T-cell (primary cell): ENCODE measurements at regions not wholly inside any gene's neighbourhood (a gene's known extent, or its start where the extent isn't known, plus 50 kb on each side); places are given as distances from the start of the nearest gene placed in this dataset.

Source experiments
- ATAC-seq, 4 experiments: fragments of 200-7000 bp in 3 of 4; fragments of 150-1000 bp in 1 of 4; cut with Tn5 transposase; replicated peaks in 1 of 4; 1 replicate in 3 of 4; 2 replicates in 1 of 4; pipeline ENCODE4 v1.10.0; 2021; ENCODE audit warnings: moderate library complexity in 3 of 4, mild to moderate bottlenecking in 2 of 4, moderate number of reproducible peaks in 1 of 4
- CTCF ChIA-PET, 2 donors: fragments of 300-600 bp; sonication (Branson Sonifier 250); formaldehyde crosslinking; loops; one replicate each; lab custom pipeline; 2022; ENCODE audit warnings: antibody characterized with exemption in 2 of 2; lab: Charles Lee
- POLR2A ChIA-PET, 2 donors: fragments of 300-600 bp; sonication (Branson Sonifier 250); formaldehyde crosslinking; loops; one replicate each; lab custom pipeline; 2022; ENCODE audit warnings: antibody characterized with exemption in 2 of 2; lab: Charles Lee
- DNase-seq, 35 experiments: peaks; one replicate each; pipeline versions ENCODE4 v3.0.0 to v3.0.0-alpha.2; 2013 to 2023
- H3K27ac ChIP-seq: one replicate; pipeline ENCODE4 v1.5.1; 2013; ENCODE audit warnings: low read length
- H3K27me3 ChIP-seq, 2 experiments: replicated peaks in 1 of 2; 1 replicate in 1 of 2; 2 replicates in 1 of 2; pipeline versions ENCODE4 v1.6.1 to v1.7.0; 2013; ENCODE audit warnings: low read length in 1 of 2, mixed read lengths in 1 of 2; ENCODE audit not compliant: control insufficient read depth in 2 of 2, insufficient read depth in 2 of 2; ENCODE audit errors: extremely low read depth in 1 of 2
- H3K36me3 ChIP-seq, 2 donors: 1 replicate in 1 of 2; 2 replicates in 1 of 2; pipeline versions ENCODE4 v1.6.1 to v1.7.0; 2013; ENCODE audit warnings: low read length in 1 of 2; ENCODE audit not compliant: control insufficient read depth in 2 of 2, insufficient read depth in 1 of 2; ENCODE audit errors: extremely low read depth in 1 of 2
- H3K4me1 ChIP-seq, 2 experiments: 1 replicate in 1 of 2; 2 replicates in 1 of 2; pipeline versions ENCODE4 v1.6.1 to v1.7.0; 2013; ENCODE audit warnings: low read length in 2 of 2, mixed read lengths in 1 of 2; ENCODE audit not compliant: insufficient read depth in 2 of 2, control insufficient read depth in 1 of 2; ENCODE audit errors: extremely low read depth in 1 of 2
- H3K4me3 ChIP-seq, 2 donors: 1 replicate in 1 of 2; 2 replicates in 1 of 2; pipeline versions ENCODE4 v1.5.1 to v1.7.0; 2013; ENCODE audit warnings: mild to moderate bottlenecking in 2 of 2, low read length in 1 of 2, moderate library complexity in 1 of 2; ENCODE audit not compliant: control insufficient read depth in 1 of 2; ENCODE audit errors: extremely low read depth in 1 of 2
- H3K9me3 ChIP-seq: 2 replicates; pipeline ENCODE4 v1.7.0; 2013
- H3K27ac Mint-ChIP-seq, 2 donors: one replicate each; pipeline ENCODE4 v1.8.0; 2020 to 2021; ENCODE audit warnings: mild to moderate bottlenecking in 2 of 2, mixed read lengths in 2 of 2
- H3K27me3 Mint-ChIP-seq, 2 donors: one replicate each; pipeline ENCODE4 v1.8.0; 2021 to 2022; ENCODE audit warnings: mixed read lengths in 2 of 2
- H3K36me3 Mint-ChIP-seq: one replicate; pipeline ENCODE4 v1.8.0; 2021; ENCODE audit warnings: mixed read lengths
- H3K4me1 Mint-ChIP-seq, 3 donors: one replicate each; pipeline ENCODE4 v1.8.0; 2020 to 2022; ENCODE audit warnings: mixed read lengths in 3 of 3, mild to moderate bottlenecking in 1 of 3
- H3K4me3 Mint-ChIP-seq, 3 donors: one replicate each; pipeline ENCODE4 v1.8.0; 2020 to 2022; ENCODE audit warnings: mild to moderate bottlenecking in 3 of 3, mixed read lengths in 3 of 3, moderate library complexity in 3 of 3
- H3K9me3 Mint-ChIP-seq, 3 donors: one replicate each; pipeline ENCODE4 v1.8.0; 2020 to 2022; ENCODE audit warnings: mixed read lengths in 3 of 3
- WGBS: methylation state at CpG from one replicate; pipeline ENCODE4 v1.1.5; 2013; ENCODE audit warnings: missing lambda C conversion rate; ENCODE audit not compliant: insufficient coverage; 5-methylcytosine and 5-hydroxymethylcytosine counted together

- Mint-ChIP-seq H3K27me3 (peaks cover 0 to 4% of the 10 kb centered on the region in 2 donors), H3K4me1 (no peaks in the 10 kb centered on the region), H3K9me3 (no peaks in the 10 kb centered on the region), H3K4me3 (no peak overlapping the region), H3K27ac (no peak overlapping the region), H3K36me3 (no peaks in the 10 kb centered on the region)
- Histone ChIP-seq H3K4me3 (no peak overlapping the region), H3K9me3 (no peaks in the 10 kb centered on the region), H3K36me3 (no peaks in the 10 kb centered on the region), H3K27me3 (peaks cover 0 to 7% of the 10 kb centered on the region in 2 experiments), H3K27ac (no peak overlapping the region), H3K4me1 (no peaks in the 10 kb centered on the region)
- DNase-seq (no peak), ATAC-seq (no peak)
- WGBS, result 100% methylated on average over 2 of the region's 3 CpGs
- POLR2A ChIA-PET, result no interaction called here
- CTCF ChIA-PET, result no interaction called here
Measured at GRCh38 chr2:143885461-143885860, 634.5 kb downstream of the ZEB2 start.

GRCh38 chr2:143881246-143881645, 638.7 kb downstream of the ZEB2 start:
- Histone ChIP-seq H3K36me3 (no peaks in the 10 kb centered on the region), H3K9me3 (no peaks in the 10 kb centered on the region), H3K4me1 (no peaks in the 10 kb centered on the region), H3K4me3 (no peak overlapping the region), H3K27ac (no peak overlapping the region), H3K27me3 (peaks cover 0 to 4% of the 10 kb centered on the region in 2 experiments)
- no peaks in the 10 kb centered on the region for H3K9me3 Mint-ChIP-seq
- H3K36me3 Mint-ChIP-seq, result no peaks in the 10 kb centered on the region
- WGBS, result no CpG with 5 or more reads among the region's 2 CpGs
- H3K27ac Mint-ChIP-seq, result no peak overlapping the region
- no peaks in the 10 kb centered on the region for H3K4me1 Mint-ChIP-seq
- ChIA-PET POLR2A (no interaction called here), CTCF (no interaction called here)
- DNase-seq, result no peak
- no peak for ATAC-seq
- H3K27me3 Mint-ChIP-seq, result no peaks in the 10 kb centered on the region
- no peak overlapping the region for H3K4me3 Mint-ChIP-seq

- Histone ChIP-seq H3K4me3 (no peak overlapping the region), H3K36me3 (no peaks in the 10 kb centered on the region), H3K27me3 (peaks cover 0 to 1% of the 10 kb centered on the region in 2 experiments), H3K4me1 (no peaks in the 10 kb centered on the region), H3K27ac (no peak overlapping the region), H3K9me3 (no peaks in the 10 kb centered on the region)
- WGBS, result no CpG with 5 or more reads among the region's 1 CpG
- DNase-seq (no peak), ATAC-seq (no peak)
- POLR2A ChIA-PET, result no interaction called here
- no peaks in the 10 kb centered on the region for H3K4me1 Mint-ChIP-seq
- no peaks in the 10 kb centered on the region for H3K27me3 Mint-ChIP-seq
- no peak overlapping the region for H3K4me3 Mint-ChIP-seq
- CTCF ChIA-PET, result interaction anchor here in 1 of 2 donors (0.5 kb wide), 1 partner anchor 30 kb away, joined by 3 read pairs; no protein-coding TSS in a partner anchor
- H3K9me3 Mint-ChIP-seq, result peaks cover 0 to 6% (median 3%) of the 10 kb centered on the region in 3 donors
- H3K27ac Mint-ChIP-seq, result no peak overlapping the region
- H3K36me3 Mint-ChIP-seq, result no peaks in the 10 kb centered on the region
Measured at GRCh38 chr2:143877876-143878530, 641.9 kb downstream of the ZEB2 start.

DNA sequence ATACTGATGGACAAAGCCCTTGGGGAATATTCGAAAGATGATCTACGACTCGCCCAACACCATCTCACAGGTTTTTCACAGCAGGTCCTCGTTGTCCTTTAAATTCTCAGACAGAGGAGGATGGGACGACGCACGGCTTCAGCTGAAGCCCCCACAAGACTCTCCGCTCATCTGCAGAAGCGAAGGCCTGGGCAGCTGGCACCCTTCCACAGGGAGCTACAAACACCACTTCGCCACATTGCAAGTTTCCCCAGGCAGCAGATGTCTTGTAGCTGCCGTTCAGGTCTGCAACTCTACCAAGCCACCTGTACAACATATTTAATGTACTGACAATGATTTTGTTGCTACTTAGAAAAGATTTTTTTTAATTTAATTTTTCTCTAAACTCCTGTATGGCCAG, 642.9 kb downstream of the ZEB2 start:
- Mint-ChIP-seq H3K9me3 (peaks cover 0 to 7% (median 4%) of the 10 kb centered on the region in 3 donors), H3K36me3 (no peaks in the 10 kb centered on the region), H3K27ac (no peak overlapping the region), H3K27me3 (no peaks in the 10 kb centered on the region), H3K4me3 (no peak overlapping the region), H3K4me1 (no peaks in the 10 kb centered on the region)
- no peaks in the 10 kb centered on the region for H3K9me3 ChIP-seq
- no peak for ATAC-seq
- no peaks in the 10 kb centered on the region for H3K36me3 ChIP-seq
- WGBS, result 95% methylated on average over 7 of the region's 11 CpGs
- no peak for DNase-seq
- H3K27ac ChIP-seq, result no peak overlapping the region
- H3K4me1 ChIP-seq, result no peaks in the 10 kb centered on the region
- ChIA-PET CTCF (no interaction called here), POLR2A (no interaction called here)
- H3K27me3 ChIP-seq, result no peaks in the 10 kb centered on the region
- H3K4me3 ChIP-seq, result no peak overlapping the region

- Histone ChIP-seq H3K36me3 (no peaks in the 10 kb centered on the region), H3K4me3 (no peak overlapping the region), H3K27ac (no peak overlapping the region), H3K4me1 (no peaks in the 10 kb centered on the region), H3K27me3 (no peaks in the 10 kb centered on the region), H3K9me3 (no peaks in the 10 kb centered on the region)
- Mint-ChIP-seq H3K4me3 (no peak overlapping the region), H3K27ac (no peak overlapping the region), H3K27me3 (no peaks in the 10 kb centered on the region), H3K4me1 (no peaks in the 10 kb centered on the region), H3K9me3 (peaks cover 2 to 14% (median 13%) of the 10 kb centered on the region in 3 donors), H3K36me3 (no peaks in the 10 kb centered on the region)
- DNase-seq (no peak), ATAC-seq (no peak)
- 66% methylated on average over 4 of the region's 9 CpGs for WGBS
- ChIA-PET POLR2A (no interaction called here), CTCF (no interaction called here)
Measured at GRCh38 chr2:143875295-143876233, 644.4 kb downstream of the ZEB2 start.

- Histone ChIP-seq H3K36me3 (no peaks in the 10 kb centered on the region), H3K9me3 (no peaks in the 10 kb centered on the region), H3K27me3 (no peaks in the 10 kb centered on the region), H3K4me3 (no peak overlapping the region), H3K4me1 (no peaks in the 10 kb centered on the region), H3K27ac (no peak overlapping the region)
- no peak overlapping the region for H3K4me3 Mint-ChIP-seq
- no peaks in the 10 kb centered on the region for H3K27me3 Mint-ChIP-seq
- H3K9me3 Mint-ChIP-seq, result peaks cover 7 to 22% (median 18%) of the 10 kb centered on the region in 3 donors
- CTCF ChIA-PET, result no interaction called here
- no peaks in the 10 kb centered on the region for H3K36me3 Mint-ChIP-seq
- ATAC-seq (no peak), DNase-seq (no peak)
- no peak overlapping the region for H3K27ac Mint-ChIP-seq
- no peaks in the 10 kb centered on the region for H3K4me1 Mint-ChIP-seq
- POLR2A ChIA-PET, result no interaction called here
- WGBS, result 100% methylated on average over 1 of the region's 3 CpGs
Measured at GRCh38 chr2:143873886-143874285, 646.0 kb downstream of the ZEB2 start.
